ENCODE measurements at regions not wholly inside any gene's neighbourhood (a gene's known extent, or its start where the extent isn't known, plus 50 kb on each side); places are given as distances from the start of the nearest gene placed in this dataset.

GRCh38 chr9:91130796-91131318 lies 230.9 kb downstream of the AUH start:
- no peak for DNase-seq (ENCODE audit: low spot score)

GRCh38 chr9:91131433-91131839 lies 230.3 kb downstream of the AUH start:
- no peak for DNase-seq (ENCODE audit: low spot score)

- DNase-seq (ENCODE audit: low spot score): no peak
Observed at GRCh38 chr9:91132576-91133073, 229.1 kb downstream of the AUH start.

- no peak for DNase-seq (ENCODE audit: low spot score)
Observed at GRCh38 chr9:91134608-91135007, 227.1 kb downstream of the AUH start.

GRCh38 chr9:91137391-91137790 lies 224.3 kb downstream of the AUH start:
- no peak for DNase-seq (ENCODE audit: low spot score)

- DNase-seq (ENCODE audit: low spot score): no peak
Observed at GRCh38 chr9:91138760-91139159, 223.0 kb downstream of the AUH start.

- no peak for DNase-seq (ENCODE audit: low spot score)
Observed at GRCh38 chr9:91141407-91141965, 220.2 kb downstream of the AUH start.

GRCh38 chr9:91143162-91143561 lies 218.6 kb downstream of the AUH start:
- DNase-seq (ENCODE audit: low spot score): no peak

GRCh38 chr9:91143642-91144041 lies 218.1 kb downstream of the AUH start:
- DNase-seq (ENCODE audit: low spot score): no peak

GRCh38 chr9:91144769-91145168 lies 216.9 kb downstream of the AUH start:
- DNase-seq (ENCODE audit: low spot score): no peak

- no peak for DNase-seq (ENCODE audit: low spot score)
Observed at GRCh38 chr9:91145496-91145895, 216.2 kb downstream of the AUH start.

- DNase-seq (ENCODE audit: low spot score): no peak
Observed at GRCh38 chr9:91146391-91147019, 215.2 kb downstream of the AUH start.

- DNase-seq (ENCODE audit: low spot score): no peak
Observed at GRCh38 chr9:91147079-91147708, 214.5 kb downstream of the AUH start.

- DNase-seq (ENCODE audit: low spot score): no peak
Observed at GRCh38 chr9:91148306-91148705, 213.4 kb downstream of the AUH start.

GRCh38 chr9:91150273-91150997 lies 211.3 kb downstream of the AUH start:
- DNase-seq (ENCODE audit: low spot score): no peak

- DNase-seq (ENCODE audit: low spot score): peak; percentile 36
Observed at GRCh38 chr9:91150998-91151717, 210.6 kb downstream of the AUH start.

- DNase-seq (ENCODE audit: low spot score): no peak
Observed at GRCh38 chr9:91151718-91152095, 210.0 kb downstream of the AUH start.

GRCh38 chr9:91154686-91155085 lies 207.0 kb downstream of the AUH start:
- DNase-seq (ENCODE audit: low spot score): no peak

GRCh38 chr9:91155181-91155580 lies 206.5 kb downstream of the AUH start:
- no peak for DNase-seq (ENCODE audit: low spot score)

GRCh38 chr9:91155746-91156376 lies 205.9 kb downstream of the AUH start:
- DNase-seq (ENCODE audit: low spot score): no peak

GRCh38 chr9:91156451-91157234 lies 205.1 kb downstream of the AUH start:
- no peak for DNase-seq (ENCODE audit: low spot score)
